AG10803 (cell line): ENCODE measurements at regions not wholly inside any gene's neighbourhood (a gene's known extent, or its start where the extent isn't known, plus 50 kb on each side); places are given as distances from the start of the nearest gene placed in this dataset.
A peak's percentile ranks its signal among the peaks of the same experiment; 100 is the strongest.

Source experiments
- DNase-seq: peaks from one replicate; pipeline ENCODE4 v3.0.0; 2010; ENCODE audit warnings: low read depth
- H3K4me3 ChIP-seq: 2 replicates; pipeline ENCODE4 v1.5.1; 2011; ENCODE audit warnings: mild to moderate bottlenecking, low read length, control low read depth
- CTCF ChIP-seq: conservative IDR thresholded peaks from 2 replicates; pipeline ENCODE4 v1.5.1; 2011; ENCODE audit warnings: mild to moderate bottlenecking, low read length, control low read depth, inconsistent platforms

GRCh38 chr20:21609981-21610380 lies 95.5 kb upstream of the PAX1 start:
- H3K4me3 ChIP-seq: no peak overlapping the region
- no peak for DNase-seq
- no peak for TF ChIP-seq CTCF

- TF ChIP-seq CTCF: no peak
- peak; percentile 30 for DNase-seq
- no peak overlapping the region for H3K4me3 ChIP-seq
Measured at GRCh38 chr20:21609221-21609620, 95.4 kb upstream of the NKX2-2 start.

- no peak for TF ChIP-seq CTCF
- H3K4me3 ChIP-seq: no peak overlapping the region
- no peak for DNase-seq
Measured at GRCh38 chr20:21608777-21609176, 94.9 kb upstream of the NKX2-2 start.

- H3K4me3 ChIP-seq: no peak overlapping the region
- TF ChIP-seq CTCF: no peak
- DNase-seq: no peak
Measured at GRCh38 chr20:21607971-21608725, 94.3 kb upstream of the NKX2-2 start.

GRCh38 chr20:21601799-21602198 lies 87.9 kb upstream of the NKX2-2 start:
- no peak for TF ChIP-seq CTCF
- no peak overlapping the region for H3K4me3 ChIP-seq
- no peak for DNase-seq

- no peak for DNase-seq
- no peak for TF ChIP-seq CTCF
- H3K4me3 ChIP-seq: no peak overlapping the region
Measured at GRCh38 chr20:21586682-21587081, 72.8 kb upstream of the NKX2-2 start.

GRCh38 chr20:21583486-21584168 lies 69.8 kb upstream of the NKX2-2 start:
- no peak overlapping the region for H3K4me3 ChIP-seq
- TF ChIP-seq CTCF: no peak
- no peak for DNase-seq
